GM18867 (cell line): ENCODE measurements at regions not wholly inside any gene's neighbourhood (a gene's known extent, or its start where the extent isn't known, plus 50 kb on each side); places are given as distances from the start of the nearest gene placed in this dataset.

Source experiments
- ATAC-seq: cut with Tn5 transposase; IDR thresholded peaks from one replicate; pipeline ENCODE4 v1.9.1; 2021; ENCODE audit warnings: mild to moderate bottlenecking, moderate library complexity; ENCODE audit not compliant: unreplicated experiment

DNA sequence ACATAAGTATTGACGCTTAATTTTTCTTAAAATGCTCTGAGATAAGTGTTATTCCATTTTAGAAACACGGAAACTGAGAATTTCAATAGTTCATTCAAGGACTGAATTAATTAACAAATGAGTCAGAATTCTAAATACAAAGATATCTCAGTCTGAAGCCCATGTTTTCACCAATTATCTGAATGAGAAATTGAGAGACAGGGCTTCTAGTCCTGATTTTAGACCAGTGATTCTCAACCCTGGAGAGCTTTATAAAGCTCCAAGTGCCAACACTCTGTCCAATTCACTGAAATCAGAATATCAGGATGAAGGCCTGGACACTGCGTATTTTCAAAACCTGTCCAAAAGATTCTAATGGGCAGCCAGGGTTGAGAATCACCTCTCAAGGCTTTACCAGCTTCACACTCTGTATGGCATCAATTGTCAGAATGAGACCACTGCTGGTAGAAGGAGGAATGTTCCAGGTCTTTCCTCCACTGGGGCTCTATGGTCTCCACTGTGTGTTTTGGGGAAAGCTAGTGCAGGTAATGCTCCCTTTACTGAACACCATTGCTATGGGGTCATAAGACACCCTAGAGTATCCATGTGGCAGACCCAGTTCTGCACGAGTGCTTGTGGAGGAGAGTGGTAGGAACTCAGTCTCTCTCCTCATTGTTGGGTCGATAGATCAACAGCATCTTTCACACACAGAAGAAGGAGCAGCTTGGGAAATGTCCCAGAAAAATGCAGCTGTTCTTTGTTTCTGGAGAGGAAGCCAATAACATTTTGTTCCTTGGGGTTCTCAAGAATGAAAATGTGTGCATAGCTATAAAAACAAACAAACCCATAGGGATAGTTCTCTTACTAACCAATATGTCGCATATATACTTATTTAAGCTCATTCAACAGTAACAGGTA, 99.7 kb upstream of the OSMR start:
- no peak for ATAC-seq

DNA sequence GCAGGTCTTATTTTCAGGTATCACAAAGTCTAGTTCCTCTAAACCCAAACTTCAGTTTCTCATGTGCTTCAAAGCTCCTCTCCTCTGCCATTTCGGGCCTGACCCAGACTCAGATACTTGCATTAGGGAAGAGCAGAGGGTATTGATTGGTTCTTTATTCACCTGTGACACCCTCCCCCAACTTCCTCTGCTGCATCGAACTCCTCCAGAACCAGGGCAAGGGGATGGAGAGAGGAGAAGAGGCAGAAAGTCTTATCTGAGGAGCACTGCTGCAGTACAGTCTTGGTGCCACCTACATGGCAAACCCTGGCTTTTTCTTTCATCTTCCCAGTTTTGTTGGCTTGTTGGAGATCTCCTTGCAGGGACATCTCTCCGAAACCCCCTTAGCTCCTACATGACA, 96.0 kb upstream of the OSMR start:
- no peak for ATAC-seq

DNA sequence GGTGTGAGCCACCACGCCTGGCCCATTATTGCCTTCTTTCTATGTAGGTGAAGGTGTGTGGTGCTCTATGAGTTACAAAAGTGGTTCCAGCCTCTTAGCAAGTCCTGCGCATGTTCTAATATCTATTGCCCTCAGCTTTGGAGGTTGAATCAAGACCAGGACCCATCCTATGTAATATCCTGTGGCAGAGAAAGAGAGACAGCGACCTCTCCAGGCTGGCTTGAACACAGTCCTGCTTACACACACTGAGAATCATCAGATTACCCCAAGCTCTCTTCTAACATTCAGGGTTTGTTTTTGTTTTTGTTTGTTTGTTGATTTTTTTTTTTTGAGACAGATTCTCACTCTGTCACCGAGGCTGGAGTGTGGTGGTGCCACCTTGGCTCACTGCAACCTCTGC, 94.7 kb upstream of the OSMR start:
- ATAC-seq, result no peak

DNA sequence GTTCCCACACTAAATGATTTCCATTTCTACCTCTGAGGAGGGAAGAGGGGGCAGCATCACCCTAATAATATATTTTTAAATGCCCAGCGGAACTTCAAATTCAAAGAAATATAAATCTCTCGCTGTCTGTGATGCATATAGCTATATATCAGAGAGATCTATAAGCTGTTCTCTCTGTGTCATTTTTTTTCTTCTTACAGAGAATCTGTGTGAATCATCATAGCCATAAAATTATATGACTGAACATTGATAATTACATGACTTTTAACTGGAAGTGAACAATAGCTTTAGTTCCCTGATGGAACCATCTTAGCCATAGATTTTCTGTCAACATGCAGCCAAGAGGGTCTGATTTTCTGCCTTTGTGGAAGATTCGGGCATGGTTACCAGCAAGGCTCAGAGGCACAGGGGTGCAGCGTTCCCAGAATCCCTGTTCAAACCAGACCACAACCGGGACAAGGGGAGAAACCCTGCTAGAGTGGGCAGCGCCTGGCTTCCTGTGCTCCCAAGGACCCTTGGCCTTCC, 93.7 kb upstream of the OSMR start:
- no peak for ATAC-seq

DNA sequence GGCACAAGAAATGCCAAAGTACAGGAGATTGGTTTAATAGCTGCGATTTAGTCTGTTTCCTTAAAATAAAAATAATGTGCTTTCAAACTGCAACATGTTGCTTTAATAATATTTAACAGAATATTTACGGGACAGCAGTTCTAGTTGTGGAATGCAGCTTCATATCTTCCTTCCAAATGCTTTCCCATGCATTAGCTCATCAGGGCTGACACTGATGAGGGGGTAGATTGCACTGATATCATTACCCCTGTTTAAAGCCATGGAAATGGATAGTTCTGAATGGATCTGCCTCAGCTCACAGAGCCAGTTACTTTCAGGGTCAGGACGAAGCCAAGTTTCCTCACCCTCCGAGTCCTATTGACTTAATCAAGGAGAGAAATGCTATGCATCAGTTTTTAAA, 93.2 kb upstream of the OSMR start:
- ATAC-seq, result no peak

DNA sequence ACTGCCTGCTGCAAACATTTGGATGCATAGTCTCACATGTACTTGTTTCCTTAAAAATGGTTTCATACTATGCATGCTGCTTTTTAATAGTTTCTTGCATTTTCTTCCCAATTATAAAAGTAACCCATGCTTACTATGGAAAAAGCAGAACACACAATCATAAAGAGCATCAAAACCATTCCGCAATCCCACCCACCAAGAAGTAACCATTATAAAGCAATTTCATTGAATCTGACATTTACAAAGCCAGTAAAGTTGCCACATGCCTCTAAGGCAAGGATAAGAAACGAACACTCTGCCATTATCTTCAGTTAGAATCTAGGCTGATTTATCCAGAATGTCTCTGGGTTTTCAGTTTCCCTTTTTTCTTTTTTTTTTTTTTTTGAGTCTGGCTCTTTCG, 92.7 kb upstream of the OSMR start:
- no peak for ATAC-seq

DNA sequence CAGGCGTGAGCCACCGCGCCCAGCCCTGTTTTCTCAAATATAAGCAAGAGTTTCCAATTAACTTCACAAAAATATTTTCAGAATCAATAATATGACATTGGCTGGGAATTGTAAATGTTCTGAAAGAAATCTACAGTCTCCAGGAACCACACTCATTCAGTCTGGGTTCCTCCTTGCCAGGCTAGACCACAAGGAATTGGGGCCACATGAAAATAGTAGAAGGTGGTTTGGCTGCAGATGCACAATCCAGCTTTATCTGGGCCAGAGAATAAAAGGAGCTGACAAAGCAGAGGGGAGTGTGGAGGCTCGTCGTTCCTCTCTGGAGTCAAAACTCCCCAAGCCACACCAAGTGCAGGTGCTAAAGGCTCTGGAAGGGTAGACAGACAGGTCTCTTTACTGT, 92.0 kb upstream of the OSMR start:
- no peak for ATAC-seq

DNA sequence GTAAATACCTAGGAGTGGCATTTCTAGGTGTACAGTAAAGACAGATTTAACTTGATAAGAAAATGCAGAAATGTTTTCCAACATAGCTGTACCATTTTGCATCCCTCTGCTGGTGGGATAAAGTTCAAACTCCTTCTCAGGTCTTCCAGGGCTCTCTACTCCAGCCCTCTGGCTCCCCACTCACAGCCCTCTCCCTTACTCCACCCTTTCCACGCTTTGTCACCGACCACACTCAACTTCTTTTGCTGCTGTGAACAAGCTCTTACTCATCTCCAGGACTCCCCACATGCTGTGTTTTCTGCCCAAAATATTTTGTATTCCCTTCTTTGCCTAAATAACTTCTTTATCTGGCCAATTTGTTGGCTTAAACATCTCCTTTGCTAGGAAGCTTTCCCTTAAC, 90.6 kb upstream of the OSMR start:
- no peak for ATAC-seq

DNA sequence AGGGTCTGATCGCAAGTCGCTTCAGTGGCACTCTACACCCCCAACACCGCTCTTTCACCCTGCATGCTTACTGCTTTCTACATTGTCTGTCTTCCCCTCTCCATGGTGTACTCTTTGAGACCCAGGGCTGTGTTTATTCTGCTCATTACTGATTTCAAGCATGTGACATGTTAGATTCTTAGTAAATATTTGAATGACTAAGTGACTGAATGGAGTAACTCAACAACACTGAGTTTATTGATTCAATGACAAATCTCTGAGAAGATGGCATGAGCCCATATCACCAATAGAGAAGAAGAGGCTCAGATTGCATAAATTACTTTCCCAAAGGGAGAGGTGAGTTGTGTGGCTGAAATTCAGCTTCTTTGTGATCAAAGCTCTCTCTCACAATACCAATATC, 89.7 kb upstream of the OSMR start:
- no peak for ATAC-seq

DNA sequence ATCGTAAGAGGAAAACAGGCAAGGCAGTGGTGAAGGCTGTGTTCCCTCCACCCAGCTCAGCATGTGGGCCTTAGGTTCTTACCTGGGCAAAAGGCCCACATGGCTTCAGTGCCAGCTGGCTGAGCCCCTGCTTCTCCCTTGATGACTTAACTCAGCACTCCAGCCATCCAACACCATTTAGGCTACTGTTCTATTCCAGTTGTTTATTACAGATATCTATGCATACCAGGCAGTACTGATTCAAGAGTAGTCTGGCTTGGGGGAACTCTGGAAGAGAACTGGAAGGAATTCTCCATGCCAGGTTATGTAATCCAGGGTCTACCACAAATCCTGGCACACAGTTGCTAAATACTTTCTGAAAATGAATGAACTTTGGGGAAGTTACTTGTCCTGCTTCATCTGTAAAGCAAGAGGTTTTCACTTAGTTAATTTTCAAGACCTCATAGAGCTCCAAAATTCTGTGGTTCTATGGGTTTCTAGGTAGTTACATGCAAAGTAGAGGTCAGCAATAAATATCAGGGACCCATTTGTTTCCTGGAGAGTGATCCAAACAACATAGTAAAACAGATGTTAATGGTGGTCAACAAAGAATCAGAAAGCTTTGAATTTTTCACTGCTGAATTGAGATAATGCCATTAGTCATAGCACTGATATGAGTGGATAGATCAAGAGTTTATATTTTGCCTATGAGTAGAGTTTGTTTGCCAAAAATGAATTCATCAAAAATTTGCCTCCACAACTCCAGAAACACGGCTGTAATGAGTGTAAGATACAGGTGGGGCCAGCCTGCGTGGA, 88.2 kb upstream of the OSMR start:
- ATAC-seq, result no peak

DNA sequence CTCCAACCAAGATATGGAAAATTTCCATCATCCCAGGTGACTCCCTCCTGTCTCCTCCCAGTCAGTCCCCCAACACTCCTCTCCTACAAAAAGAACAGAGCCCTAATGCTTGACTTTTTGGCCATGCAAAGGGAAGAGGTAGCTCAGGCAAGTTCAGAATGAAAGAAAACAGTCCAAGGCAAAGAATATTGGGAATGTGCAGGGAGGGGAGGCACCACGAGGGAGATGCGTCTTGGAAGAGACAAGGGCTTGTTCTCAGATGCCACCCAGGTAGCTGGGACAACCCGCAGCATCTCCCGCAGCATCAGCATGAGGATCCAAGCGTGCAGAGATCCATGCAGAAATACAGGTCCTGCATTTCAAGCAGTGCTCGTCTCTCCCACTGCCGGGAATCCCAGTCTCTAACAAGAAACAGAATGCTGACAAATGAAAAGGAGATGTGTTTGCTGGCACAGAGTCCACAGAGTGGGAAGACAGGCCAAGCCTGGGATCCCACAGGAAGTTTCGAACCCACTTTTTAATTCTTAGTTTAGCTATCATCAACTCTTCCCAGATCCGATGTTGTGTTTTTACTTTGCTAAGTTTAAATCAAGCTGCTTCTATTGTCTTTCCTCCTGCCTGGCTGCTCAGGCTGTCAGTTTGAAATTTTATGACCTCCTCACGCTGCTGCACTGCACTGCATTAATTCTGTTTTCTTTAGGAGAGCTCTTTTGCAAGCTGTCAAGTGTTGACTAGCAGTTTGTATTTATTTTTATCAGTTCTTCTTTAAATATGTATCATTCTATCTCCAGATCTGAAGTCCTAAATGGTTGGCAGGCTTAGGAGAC, 86.8 kb upstream of the OSMR start:
- ATAC-seq, result no peak

DNA sequence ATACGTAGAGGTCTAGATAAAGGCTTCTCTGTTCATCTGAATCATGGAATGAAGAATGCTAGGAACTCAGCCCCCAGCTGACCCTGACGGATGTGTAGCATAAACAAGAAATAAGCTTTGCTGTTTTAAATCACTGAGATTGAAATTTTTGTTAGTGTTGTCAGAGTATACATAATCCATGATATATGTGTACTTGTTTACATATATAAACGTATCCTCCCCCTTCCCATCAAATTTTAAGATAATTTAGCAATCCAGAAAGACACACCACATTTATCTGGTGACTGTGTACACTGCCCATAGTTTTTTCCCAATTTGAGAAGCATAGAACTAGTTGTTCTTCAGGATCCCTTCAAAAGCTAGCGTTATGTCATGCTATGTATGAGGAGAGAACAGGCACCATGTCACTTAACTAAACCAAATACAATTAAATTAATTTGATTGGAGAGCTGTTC, 80.8 kb upstream of the OSMR start:
- ATAC-seq, result no peak

DNA sequence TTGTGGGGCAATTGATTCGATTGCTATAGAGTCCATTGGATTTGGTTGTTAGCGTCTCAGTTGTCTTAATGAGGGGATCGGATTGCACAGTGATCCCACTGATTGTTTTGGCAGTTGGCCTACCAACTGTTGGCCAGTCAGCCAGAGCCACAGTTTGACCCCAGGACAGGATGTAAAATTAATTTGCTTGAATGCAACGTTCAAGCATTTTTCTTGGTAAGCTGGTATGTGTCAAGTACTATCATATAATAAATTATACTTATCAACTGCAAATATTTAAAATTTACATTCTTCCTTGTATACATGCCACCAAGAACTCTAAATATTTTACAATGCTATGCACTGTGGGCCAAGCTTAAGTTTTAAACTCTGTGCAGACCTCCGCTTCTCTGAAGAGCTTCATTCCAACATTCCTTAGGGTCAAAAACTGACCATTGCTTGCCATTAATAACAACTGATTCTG, 80.4 kb upstream of the OSMR start:
- no peak for ATAC-seq

DNA sequence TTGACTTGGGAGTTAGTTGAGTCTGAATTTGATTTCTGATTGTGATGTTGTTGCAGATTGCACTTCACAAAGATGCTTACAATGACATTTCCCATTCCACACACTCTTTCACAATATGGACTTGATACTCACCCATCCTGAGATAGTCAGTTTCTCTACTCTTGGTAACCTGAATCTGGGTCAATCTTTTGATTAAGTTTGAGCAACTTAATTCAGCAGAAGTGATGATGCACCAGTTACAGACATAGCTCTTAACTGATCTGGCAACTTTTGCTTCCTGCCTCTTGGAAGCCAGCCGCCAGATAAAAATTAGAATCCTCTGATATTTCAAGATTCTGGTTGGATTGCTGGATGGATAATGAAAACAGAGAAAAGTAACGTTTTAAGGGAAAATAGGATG, 79.7 kb upstream of the OSMR start:
- no peak for ATAC-seq

DNA sequence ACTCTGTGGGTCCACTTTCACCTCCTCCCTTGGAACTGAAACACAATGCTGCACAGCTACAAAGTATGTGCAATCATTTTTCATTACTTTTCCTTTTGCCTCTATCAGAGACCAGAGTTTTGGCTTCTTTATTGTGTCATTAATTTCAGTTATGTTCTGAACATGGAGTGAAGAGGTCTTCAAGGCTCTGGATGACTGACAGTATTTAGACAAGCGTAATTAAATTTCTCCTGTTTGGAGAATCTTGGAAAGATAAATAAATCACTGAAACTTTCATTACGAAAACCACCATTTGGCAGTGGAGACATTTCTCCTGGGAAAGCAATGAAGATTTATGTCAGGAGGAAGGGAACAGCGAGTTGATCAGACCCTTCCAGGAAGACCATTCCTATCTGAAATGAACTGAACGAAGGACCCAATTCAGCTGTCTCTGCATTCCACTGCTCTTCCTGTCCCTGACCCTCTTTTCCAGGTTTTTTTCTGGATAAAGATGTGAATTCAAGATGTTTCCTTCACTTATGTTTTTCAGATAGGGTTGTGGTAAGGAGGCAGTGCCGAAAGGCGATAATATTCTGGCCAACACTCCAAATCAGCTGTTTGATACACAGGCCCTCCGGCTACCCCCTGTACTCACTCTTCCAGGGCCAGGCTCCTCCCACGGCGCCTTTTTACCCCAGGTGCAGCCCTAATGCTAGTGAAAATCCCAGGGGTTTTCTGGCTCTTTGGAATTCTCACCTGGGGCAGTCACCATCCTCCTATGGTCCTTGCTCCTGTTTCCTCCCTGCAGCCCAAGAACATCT, 77.2 kb upstream of the OSMR start:
- ATAC-seq, result no peak

DNA sequence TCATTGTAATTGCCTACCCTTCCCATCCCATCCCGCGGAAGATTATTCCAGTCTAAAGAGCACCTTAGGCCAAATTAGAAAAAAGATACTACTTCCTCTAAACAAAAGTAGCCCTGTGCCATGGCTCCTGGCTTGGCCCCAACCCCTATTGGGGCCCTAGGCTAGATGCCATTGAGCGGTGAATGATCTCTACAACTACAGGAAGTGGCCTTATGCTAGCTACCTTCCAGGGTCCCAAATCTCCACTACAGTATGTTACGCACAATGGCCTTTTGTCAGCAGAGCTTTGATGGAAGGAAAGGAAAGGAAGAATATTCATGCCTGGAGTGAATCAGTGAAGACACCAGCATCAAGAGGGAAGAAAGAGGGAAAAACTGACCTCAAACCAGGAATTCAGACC, 73.3 kb upstream of the OSMR start:
- ATAC-seq, result no peak

DNA sequence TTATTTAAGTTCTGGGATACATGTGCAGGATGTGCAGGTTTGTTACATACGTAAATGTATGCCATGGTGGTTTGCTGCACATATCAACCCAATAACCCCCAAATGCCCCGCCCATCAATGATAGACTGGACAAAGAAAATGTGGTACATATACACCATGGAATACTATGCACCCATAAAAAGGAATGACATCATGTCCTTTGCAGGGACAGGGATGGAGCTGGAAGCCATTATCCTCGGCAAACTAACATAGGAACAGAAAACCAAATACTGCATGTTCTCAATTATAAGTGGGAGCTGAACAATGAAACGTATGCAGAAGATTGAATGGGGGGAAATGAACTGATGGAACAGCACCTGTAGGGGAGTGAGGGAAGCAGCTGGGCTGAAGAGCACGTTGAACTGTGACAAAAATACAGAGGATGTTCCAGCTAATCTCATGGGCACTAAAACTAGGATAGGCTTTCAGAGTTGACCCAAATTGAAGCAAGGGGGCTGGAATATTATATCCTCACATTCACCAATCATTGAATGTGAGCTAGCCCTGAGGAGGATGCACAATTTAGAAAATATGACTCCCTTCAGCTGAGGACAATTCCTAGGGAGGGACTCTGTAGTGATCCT, 70.5 kb upstream of the OSMR start:
- no peak for ATAC-seq

DNA sequence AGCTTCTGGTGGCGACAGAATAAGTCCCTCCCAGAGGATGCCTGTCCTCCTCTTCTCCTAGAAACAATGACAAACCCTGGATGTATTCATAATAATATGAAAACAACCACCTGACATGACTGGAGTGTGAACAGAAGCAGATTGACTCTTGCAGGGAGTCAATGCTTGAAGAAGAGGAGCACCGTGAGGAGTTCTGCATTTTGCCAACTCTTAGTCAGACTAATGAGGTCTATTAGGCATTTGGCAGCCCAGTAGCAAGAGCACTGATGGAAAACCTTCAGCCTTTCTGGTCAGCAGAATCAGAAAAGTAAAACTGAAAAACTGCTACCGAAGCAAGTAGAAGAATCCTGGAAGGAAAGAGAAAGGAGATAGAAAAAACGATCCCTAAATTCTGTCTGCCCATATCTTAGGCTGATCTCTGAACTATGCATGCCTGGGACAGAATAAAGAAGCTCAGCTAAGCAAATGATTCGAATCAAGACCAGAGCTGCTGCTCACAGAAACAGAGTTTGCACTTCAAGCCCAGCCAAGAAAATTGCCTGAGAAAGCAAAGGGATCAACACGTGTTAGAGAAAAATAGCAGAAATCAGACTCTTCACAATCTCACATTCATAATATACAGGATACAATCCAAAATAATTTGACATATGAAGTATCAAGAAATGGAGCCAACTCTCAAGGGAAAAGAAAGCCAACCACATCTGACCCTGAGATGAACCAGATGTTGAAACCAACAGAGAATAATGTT, 69.5 kb upstream of the OSMR start:
- ATAC-seq, result no peak

DNA sequence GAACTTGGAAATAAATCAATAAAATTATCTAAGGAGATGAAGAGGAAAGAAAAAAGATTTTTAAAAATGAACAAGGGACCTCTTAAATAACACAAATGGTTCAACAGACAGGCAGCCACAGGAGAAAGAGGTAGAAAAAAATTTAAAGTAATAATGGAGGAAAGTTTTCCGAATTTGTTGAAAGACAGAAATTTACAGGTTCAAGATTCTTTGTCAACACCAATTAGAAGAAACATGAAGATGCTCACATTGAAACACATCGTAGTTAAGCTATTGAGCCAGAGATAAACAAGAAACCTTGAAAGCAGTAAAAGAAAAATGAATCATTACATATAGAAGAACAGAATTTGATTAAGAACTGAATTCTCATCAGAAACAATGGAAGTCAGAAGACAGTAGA, 68.7 kb upstream of the OSMR start:
- ATAC-seq, result no peak
